ENCODE measurements at regions not wholly inside any gene's neighbourhood (a gene's known extent, or its start where the extent isn't known, plus 50 kb on each side); places are given as distances from the start of the nearest gene placed in this dataset.

- TF ChIP-seq SALL2 (tag by site-specific recombination; IDR thresholded peaks at IDR 0.05; ENCODE audit: borderline replicate concordance) (no peak), ZFP3 (tag by site-specific recombination; IDR thresholded peaks at IDR 0.05; ENCODE audit: low read depth) (no peak), PBX3 (CRISPR knock-in tag; IDR thresholded peaks at IDR 0.05) (no peak)
- TF ChIP-seq, protein P1, sequence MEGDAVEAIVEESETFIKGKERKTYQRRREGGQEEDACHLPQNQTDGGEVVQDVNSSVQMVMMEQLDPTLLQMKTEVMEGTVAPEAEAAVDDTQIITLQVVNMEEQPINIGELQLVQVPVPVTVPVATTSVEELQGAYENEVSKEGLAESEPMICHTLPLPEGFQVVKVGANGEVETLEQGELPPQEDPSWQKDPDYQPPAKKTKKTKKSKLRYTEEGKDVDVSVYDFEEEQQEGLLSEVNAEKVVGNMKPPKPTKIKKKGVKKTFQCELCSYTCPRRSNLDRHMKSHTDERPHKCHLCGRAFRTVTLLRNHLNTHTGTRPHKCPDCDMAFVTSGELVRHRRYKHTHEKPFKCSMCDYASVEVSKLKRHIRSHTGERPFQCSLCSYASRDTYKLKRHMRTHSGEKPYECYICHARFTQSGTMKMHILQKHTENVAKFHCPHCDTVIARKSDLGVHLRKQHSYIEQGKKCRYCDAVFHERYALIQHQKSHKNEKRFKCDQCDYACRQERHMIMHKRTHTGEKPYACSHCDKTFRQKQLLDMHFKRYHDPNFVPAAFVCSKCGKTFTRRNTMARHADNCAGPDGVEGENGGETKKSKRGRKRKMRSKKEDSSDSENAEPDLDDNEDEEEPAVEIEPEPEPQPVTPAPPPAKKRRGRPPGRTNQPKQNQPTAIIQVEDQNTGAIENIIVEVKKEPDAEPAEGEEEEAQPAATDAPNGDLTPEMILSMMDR (tag by site-specific recombination; IDR thresholded peaks at IDR 0.05), result no peak
- TF ChIP-seq, protein P2, sequence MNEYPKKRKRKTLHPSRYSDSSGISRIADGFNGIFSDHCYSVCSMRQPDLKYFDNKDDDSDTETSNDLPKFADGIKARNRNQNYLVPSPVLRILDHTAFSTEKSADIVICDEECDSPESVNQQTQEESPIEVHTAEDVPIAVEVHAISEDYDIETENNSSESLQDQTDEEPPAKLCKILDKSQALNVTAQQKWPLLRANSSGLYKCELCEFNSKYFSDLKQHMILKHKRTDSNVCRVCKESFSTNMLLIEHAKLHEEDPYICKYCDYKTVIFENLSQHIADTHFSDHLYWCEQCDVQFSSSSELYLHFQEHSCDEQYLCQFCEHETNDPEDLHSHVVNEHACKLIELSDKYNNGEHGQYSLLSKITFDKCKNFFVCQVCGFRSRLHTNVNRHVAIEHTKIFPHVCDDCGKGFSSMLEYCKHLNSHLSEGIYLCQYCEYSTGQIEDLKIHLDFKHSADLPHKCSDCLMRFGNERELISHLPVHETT (tag by site-specific recombination; IDR thresholded peaks at IDR 0.05), result no peak
- TF ChIP-seq, protein P3, sequence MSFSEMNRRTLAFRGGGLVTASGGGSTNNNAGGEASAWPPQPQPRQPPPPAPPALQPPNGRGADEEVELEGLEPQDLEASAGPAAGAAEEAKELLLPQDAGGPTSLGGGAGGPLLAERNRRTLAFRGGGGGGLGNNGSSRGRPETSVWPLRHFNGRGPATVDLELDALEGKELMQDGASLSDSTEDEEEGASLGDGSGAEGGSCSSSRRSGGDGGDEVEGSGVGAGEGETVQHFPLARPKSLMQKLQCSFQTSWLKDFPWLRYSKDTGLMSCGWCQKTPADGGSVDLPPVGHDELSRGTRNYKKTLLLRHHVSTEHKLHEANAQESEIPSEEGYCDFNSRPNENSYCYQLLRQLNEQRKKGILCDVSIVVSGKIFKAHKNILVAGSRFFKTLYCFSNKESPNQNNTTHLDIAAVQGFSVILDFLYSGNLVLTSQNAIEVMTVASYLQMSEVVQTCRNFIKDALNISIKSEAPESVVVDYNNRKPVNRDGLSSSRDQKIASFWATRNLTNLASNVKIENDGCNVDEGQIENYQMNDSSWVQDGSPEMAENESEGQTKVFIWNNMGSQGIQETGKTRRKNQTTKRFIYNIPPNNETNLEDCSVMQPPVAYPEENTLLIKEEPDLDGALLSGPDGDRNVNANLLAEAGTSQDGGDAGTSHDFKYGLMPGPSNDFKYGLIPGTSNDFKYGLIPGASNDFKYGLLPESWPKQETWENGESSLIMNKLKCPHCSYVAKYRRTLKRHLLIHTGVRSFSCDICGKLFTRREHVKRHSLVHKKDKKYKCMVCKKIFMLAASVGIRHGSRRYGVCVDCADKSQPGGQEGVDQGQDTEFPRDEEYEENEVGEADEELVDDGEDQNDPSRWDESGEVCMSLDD (tag by site-specific recombination; IDR thresholded peaks at IDR 0.05), result no peak
Measured at GRCh38 chr2:221063568-221063967, 508.5 kb downstream of the EPHA4 start.
